Nephron progenitor cell (in vitro differentiated cells): ENCODE measurements at regions not wholly inside any gene's neighbourhood (a gene's known extent, or its start where the extent isn't known, plus 50 kb on each side); places are given as distances from the start of the nearest gene placed in this dataset.
"Not testable (repeated sequence)": the region's sequence is repeated elsewhere in the genome, so short reads cannot be mapped to it uniquely, and the experiment has no call there.

ENCODE experiments used
- DNase-seq: peaks from one replicate; pipeline ENCODE4 v3.0.0; 2021
- H3K27ac Mint-ChIP-seq: 2 replicates; pipeline ENCODE4 v1.8.0; 2021; ENCODE audit warnings: mild to moderate bottlenecking, moderate library complexity, mixed read lengths
- H3K27me3 Mint-ChIP-seq: 2 replicates; pipeline ENCODE4 v1.8.0; 2021; ENCODE audit warnings: mild to moderate bottlenecking, low read depth, mixed read lengths; ENCODE audit not compliant: poor library complexity
- H3K36me3 Mint-ChIP-seq: 2 replicates; pipeline ENCODE4 v1.8.0; 2021; ENCODE audit warnings: low read depth, mixed read lengths
- H3K4me1 Mint-ChIP-seq: 2 replicates; pipeline ENCODE4 v1.8.0; 2021; ENCODE audit warnings: mixed read lengths
- H3K4me3 Mint-ChIP-seq: 2 replicates; pipeline ENCODE4 v1.8.0; 2021; ENCODE audit warnings: mild to moderate bottlenecking, moderate library complexity, mixed read lengths
- H3K9me3 Mint-ChIP-seq: 2 replicates; pipeline ENCODE4 v1.8.0; 2021; ENCODE audit warnings: mild to moderate bottlenecking, moderate library complexity, mixed read lengths
- TF ChIP-seq, protein P1 (sequence below): fragments of 200-600 bp; sonication (generic); IDR thresholded peaks from 2 replicates; pipeline ENCODE4 v1.5.0; 2021; ENCODE audit warnings: antibody characterized with exemption

DNA sequence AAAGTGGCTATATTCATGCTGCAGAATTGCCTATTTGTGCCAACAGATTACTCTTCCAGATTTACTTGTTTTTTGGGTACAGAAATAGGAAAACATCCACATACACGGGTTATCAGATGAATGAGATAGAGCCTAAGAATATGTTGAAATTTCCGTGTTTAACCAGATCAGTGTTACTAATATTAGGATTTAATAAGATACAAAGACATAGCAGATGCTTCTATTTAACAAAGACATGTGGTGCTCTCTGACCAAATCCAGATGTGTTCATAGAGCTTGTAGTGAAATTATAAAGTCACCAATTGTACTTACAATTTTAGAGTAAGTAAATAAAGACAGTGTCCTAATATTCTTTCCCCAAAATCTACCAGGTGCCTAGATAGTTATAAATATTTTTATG lies 208.0 kb downstream of the CASP12 start:
- Mint-ChIP-seq H3K9me3 (peaks cover 9% of the 10 kb centered on the region), H3K27ac (no peak overlapping the region), H3K4me3 (no peak overlapping the region), H3K27me3 (no peaks in the 10 kb centered on the region), H3K4me1 (peaks cover 11% of the 10 kb centered on the region), H3K36me3 (no peaks in the 10 kb centered on the region)
- TF ChIP-seq, protein P1, sequence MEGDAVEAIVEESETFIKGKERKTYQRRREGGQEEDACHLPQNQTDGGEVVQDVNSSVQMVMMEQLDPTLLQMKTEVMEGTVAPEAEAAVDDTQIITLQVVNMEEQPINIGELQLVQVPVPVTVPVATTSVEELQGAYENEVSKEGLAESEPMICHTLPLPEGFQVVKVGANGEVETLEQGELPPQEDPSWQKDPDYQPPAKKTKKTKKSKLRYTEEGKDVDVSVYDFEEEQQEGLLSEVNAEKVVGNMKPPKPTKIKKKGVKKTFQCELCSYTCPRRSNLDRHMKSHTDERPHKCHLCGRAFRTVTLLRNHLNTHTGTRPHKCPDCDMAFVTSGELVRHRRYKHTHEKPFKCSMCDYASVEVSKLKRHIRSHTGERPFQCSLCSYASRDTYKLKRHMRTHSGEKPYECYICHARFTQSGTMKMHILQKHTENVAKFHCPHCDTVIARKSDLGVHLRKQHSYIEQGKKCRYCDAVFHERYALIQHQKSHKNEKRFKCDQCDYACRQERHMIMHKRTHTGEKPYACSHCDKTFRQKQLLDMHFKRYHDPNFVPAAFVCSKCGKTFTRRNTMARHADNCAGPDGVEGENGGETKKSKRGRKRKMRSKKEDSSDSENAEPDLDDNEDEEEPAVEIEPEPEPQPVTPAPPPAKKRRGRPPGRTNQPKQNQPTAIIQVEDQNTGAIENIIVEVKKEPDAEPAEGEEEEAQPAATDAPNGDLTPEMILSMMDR: no peak
- DNase-seq: no peak

DNA sequence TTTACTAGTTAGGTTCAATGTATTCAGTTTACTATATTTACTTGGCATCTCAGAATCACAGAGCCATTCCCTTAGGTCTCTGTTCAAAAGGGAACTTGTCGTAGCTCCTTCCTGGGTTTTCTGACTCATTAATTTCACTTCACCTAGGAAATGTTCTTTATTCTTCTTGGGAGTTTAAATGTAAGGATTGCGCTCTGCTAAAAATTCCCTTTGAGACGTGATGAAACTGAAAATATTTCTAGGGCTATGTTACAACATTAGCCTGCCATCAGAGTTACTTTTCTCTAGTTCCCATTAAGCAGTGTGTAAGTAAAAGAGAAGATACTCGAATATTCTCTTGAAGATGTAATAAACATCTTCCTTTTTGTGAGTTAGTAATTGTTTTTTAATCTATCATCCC lies 209.5 kb downstream of the CASP12 start:
- Mint-ChIP-seq H3K36me3 (no peaks in the 10 kb centered on the region), H3K27me3 (no peaks in the 10 kb centered on the region), H3K4me3 (no peak overlapping the region), H3K27ac (no peak overlapping the region), H3K9me3 (peaks cover 9% of the 10 kb centered on the region), H3K4me1 (no peaks in the 10 kb centered on the region)
- DNase-seq: no peak
- TF ChIP-seq, protein P1: no peak

DNA sequence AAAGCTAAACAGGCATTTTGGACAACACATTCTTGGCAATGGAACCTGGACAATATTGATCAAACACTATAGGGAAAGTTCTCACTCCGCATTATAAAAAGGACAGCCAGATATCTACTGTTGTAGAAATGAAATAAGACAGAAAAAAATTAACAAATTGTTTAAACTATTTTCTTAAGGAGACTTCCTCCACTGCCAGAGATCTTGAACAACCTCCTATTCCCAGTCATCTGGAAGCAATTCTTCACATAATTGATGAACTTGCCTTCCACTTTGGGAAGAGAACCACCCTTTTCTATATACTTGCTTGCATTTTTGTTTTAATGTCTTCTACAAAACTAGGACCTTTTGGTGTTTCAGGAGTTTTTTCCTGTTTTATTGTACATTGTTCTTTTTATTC lies 216.1 kb downstream of the CASP12 start:
- TF ChIP-seq, protein P1: no peak
- Mint-ChIP-seq H3K4me1 (peaks cover 7% of the 10 kb centered on the region), H3K9me3 (peaks cover 12% of the 10 kb centered on the region), H3K27ac (no peak overlapping the region), H3K27me3 (no peaks in the 10 kb centered on the region), H3K4me3 (no peak overlapping the region), H3K36me3 (no peaks in the 10 kb centered on the region)
- no peak for DNase-seq

DNA sequence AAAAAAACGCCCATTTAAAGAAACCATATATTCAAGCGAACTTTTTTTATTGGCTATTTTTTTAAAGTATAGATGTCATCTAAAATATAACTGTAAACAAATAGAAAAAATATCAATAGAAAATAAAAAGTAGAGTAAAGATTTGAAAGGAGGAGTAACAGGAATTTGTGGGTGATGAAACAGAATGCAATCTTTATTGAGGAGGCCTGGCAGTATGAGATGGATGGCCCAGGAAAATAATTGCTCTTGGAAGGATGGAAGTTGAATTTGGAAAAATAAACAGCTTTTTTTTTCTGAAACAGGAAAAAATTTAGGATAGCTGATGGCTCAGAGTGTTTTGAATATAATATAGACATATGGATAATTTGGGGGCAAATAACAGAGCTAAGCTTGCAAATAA lies 219.0 kb downstream of the CASP12 start:
- no peak for DNase-seq
- Mint-ChIP-seq H3K4me3 (no peak overlapping the region), H3K27me3 (peaks cover 2% of the 10 kb centered on the region), H3K9me3 (peaks cover 17% of the 10 kb centered on the region), H3K36me3 (no peaks in the 10 kb centered on the region), H3K4me1 (peaks cover 7% of the 10 kb centered on the region), H3K27ac (no peak overlapping the region)
- TF ChIP-seq, protein P1: no peak

DNA sequence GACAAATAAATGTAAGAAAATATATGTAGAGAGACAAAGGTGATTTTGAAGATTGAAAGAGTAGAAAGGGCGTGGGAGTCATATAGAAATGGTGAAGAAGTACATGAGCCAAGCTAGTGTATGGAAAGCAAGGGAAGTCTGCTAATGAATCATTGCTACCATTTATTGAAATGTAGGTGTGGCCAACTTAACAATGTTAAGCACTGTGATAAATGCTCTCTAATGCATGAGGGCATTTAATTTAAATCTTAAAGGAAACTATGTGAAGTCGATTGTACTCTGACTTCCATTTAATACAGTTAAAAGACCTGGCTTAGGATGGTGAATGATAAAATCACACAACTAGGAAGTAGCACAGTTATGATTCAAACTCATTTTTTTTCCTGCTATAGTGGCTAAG lies 219.9 kb downstream of the CASP12 start:
- Mint-ChIP-seq H3K27ac (no peak overlapping the region), H3K4me1 (peaks cover 7% of the 10 kb centered on the region), H3K27me3 (peaks cover 3% of the 10 kb centered on the region), H3K36me3 (no peaks in the 10 kb centered on the region), H3K9me3 (peaks cover 23% of the 10 kb centered on the region), H3K4me3 (no peak overlapping the region)
- TF ChIP-seq, protein P1: no peak
- DNase-seq: no peak

DNA sequence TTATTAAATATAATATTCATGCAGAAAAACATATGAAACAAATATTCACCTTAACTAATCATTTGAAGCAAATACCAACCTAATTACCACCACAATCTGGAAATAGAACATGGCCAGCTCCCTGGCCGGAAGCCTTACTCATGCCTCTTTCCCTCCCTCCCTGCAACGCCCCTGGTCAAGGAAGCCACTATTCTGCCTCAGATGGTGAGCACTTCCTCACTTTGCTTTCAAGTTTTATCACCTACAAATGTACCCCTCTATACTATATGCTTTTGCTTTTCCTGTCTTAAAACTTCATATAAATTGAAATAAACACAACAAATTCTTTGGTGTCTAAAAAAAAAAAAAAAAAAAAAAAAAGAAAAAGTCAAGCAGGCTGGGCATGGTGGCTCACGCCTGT lies 221.2 kb downstream of the CASP12 start:
- H3K9me3 Mint-ChIP-seq: peaks cover 28% of the 10 kb centered on the region
- not testable (repeated sequence) for H3K4me3 Mint-ChIP-seq, DNase-seq, H3K36me3 Mint-ChIP-seq, H3K27me3 Mint-ChIP-seq, H3K27ac Mint-ChIP-seq, H3K4me1 Mint-ChIP-seq
